HCT116 (cell line): ENCODE measurements at regions not wholly inside any gene's neighbourhood (a gene's known extent, or its start where the extent isn't known, plus 50 kb on each side); places are given as distances from the start of the nearest gene placed in this dataset.

ENCODE experiments used
- ATAC-seq: fragments of 200-7000 bp; cut with Tn5 transposase; 2 replicates; pipeline ENCODE4 v1.9.1; 2020; ENCODE audit warnings: mild to moderate bottlenecking, moderate library complexity
- BruUV-seq: library from RNA; stranded (reverse); fragments of 400-500 nt; replicated peaks from 2 replicates; lab custom pipeline; 2021; lab: Mats Ljungman, UMichigan
- CTCF ChIA-PET: fragments of 300-600 bp; sonication (Branson Sonifier 250); formaldehyde crosslinking; loops from one replicate; lab custom pipeline; 2021; ENCODE audit warnings: antibody characterized with exemption; lab: Charles Lee
- POLR2A ChIA-PET: fragments of 300-600, 350-600 bp; sonication (Branson Sonifier 250); formaldehyde crosslinking; loops from one replicate; lab custom pipeline; 2021; ENCODE audit warnings: antibody characterized with exemption; lab: Charles Lee
- RAD21 ChIA-PET, 2 experiments: fragments of 300-600 bp; sonication (Branson Sonifier 250); formaldehyde crosslinking; loops; one replicate each; lab custom pipeline; 2023; ENCODE audit warnings: low total read pairs in 2 of 2; ENCODE audit not compliant: uncharacterized antibody in 2 of 2, unreplicated experiment in 2 of 2, low non-redundant PET in 1 of 2; lab: Charles Lee
- DNase-seq: peaks from one replicate; pipeline ENCODE4 v3.0.0-alpha.2; 2010; ENCODE audit warnings: low read depth, low spot score
- H2AFZ ChIP-seq: fragments of 200-600 bp; shearing (Covaris generic), sonication (generic); 2 replicates; pipeline ENCODE4 v1.6.1; 2017; ENCODE audit warnings: low read depth, mixed run types, mixed read lengths, antibody characterized with exemption, low read length; ENCODE audit not compliant: poor library complexity, severe bottlenecking
- H3K27ac ChIP-seq: 2 replicates; pipeline ENCODE4 v1.5.1; 2012; ENCODE audit warnings: low read depth, low read length
- H3K27me3 ChIP-seq: fragments of 200-600 bp; sonication (generic); 2 replicates; pipeline ENCODE4 v1.6.1; 2016; ENCODE audit warnings: mixed run types, low read length, mixed read lengths; ENCODE audit not compliant: insufficient read depth
- H3K36me3 ChIP-seq, 2 experiments: fragments of 200-500 bp in 1 of 2; fragments of 200-600 bp in 1 of 2; sonication (Bioruptor generic) in 1 of 2; sonication (generic) in 1 of 2; 2 replicates each; pipeline versions ENCODE4 v1.5.1 to v1.6.1; 2014 to 2016; ENCODE audit warnings: low read length in 2 of 2, inconsistent platforms in 1 of 2, mixed read lengths in 1 of 2, mixed run types in 1 of 2; ENCODE audit not compliant: insufficient read depth in 2 of 2, control insufficient read depth in 1 of 2
- H3K4me1 ChIP-seq, 2 experiments: fragments of 200-600 bp in 1 of 2; sonication (generic) in 1 of 2; 2 replicates each; pipeline versions ENCODE4 v1.5.1 to v1.6.1; 2012 to 2017; ENCODE audit warnings: low read length in 2 of 2, inconsistent platforms in 1 of 2, mild to moderate bottlenecking in 1 of 2, mixed read lengths in 1 of 2, mixed run types in 1 of 2, moderate library complexity in 1 of 2; ENCODE audit not compliant: insufficient read depth in 2 of 2, control insufficient read depth in 1 of 2
- H3K4me2 ChIP-seq: fragments of 200-600 bp; sonication (generic); 2 replicates; pipeline ENCODE4 v1.6.1; 2017; ENCODE audit warnings: mixed run types, low read length, mixed read lengths
- H3K4me3 ChIP-seq, 2 experiments: fragments of 200-600 bp in 1 of 2; sonication (generic) in 1 of 2; replicated peaks in 1 of 2; 2 replicates each; pipeline ENCODE4 v1.5.1; 2011 to 2016; ENCODE audit warnings: low read length in 2 of 2, control low read depth in 1 of 2, low read depth in 1 of 2, mild to moderate bottlenecking in 1 of 2, mixed read lengths in 1 of 2, mixed run types in 1 of 2
- H3K79me2 ChIP-seq: fragments of 200-600 bp; sonication (generic); 2 replicates; pipeline ENCODE4 v1.6.1; 2017; ENCODE audit warnings: mild to moderate bottlenecking, mixed run types, low read length, moderate library complexity, mixed read lengths; ENCODE audit not compliant: insufficient read depth
- H3K9ac ChIP-seq: fragments of 200-600 bp; sonication (generic); 2 replicates; pipeline ENCODE4 v1.6.1; 2016; ENCODE audit warnings: low read length, mixed read lengths
- H3K9me2 ChIP-seq: fragments of 200-600 bp; sonication (generic), shearing (Covaris generic); 2 replicates; pipeline ENCODE4 v1.6.1; 2017; ENCODE audit warnings: mixed run types, mild to moderate bottlenecking, moderate library complexity; ENCODE audit not compliant: insufficient read depth
- H3K9me3 ChIP-seq, 2 experiments: fragments of 200-500 bp in 1 of 2; fragments of 200-600 bp in 1 of 2; sonication (Bioruptor generic) in 1 of 2; sonication (generic) in 1 of 2; 2 replicates each; pipeline ENCODE4 v1.6.1; 2014 to 2017; ENCODE audit warnings: low read length in 2 of 2, mixed read lengths in 2 of 2, inconsistent platforms in 1 of 2, low read depth in 1 of 2, mild to moderate bottlenecking in 1 of 2, mixed run types in 1 of 2, moderate library complexity in 1 of 2; ENCODE audit not compliant: control insufficient read depth in 1 of 2, insufficient read depth in 1 of 2
- H4K20me1 ChIP-seq: fragments of 200-600 bp; sonication (generic), shearing (Covaris generic); 2 replicates; pipeline ENCODE4 v1.6.1; 2017; ENCODE audit warnings: mixed run types, mild to moderate bottlenecking, moderate library complexity; ENCODE audit not compliant: insufficient read depth
- ELF1 ChIP-seq: IDR thresholded peaks from 2 replicates; pipeline ENCODE4 v1.6.1; 2012; ENCODE audit warnings: low read depth, borderline replicate concordance
- EZH2phosphoT487 ChIP-seq: fragments of 200-600 bp; IDR thresholded peaks from 2 replicates; pipeline ENCODE4 v1.6.1; 2018; ENCODE audit warnings: antibody characterized with exemption, borderline replicate concordance
- POLR2AphosphoS5 ChIP-seq: IDR thresholded peaks from 2 replicates; pipeline ENCODE4 v1.6.1; 2011; ENCODE audit warnings: mild to moderate bottlenecking, low read depth, low read length, moderate library complexity
- ZBTB33 ChIP-seq: IDR thresholded peaks from 2 replicates; pipeline ENCODE4 v1.6.1; 2011; ENCODE audit warnings: mild to moderate bottlenecking, low read length, moderate library complexity; ENCODE audit not compliant: insufficient replicate concordance; ENCODE audit errors: extremely low read depth
- intact Hi-C: fragments of 100-400 bp; cut with micrococcal nuclease; formaldehyde crosslinking; loops from 2 replicates; pipeline ENCODE4 v1.10.0; 2022

DNA sequence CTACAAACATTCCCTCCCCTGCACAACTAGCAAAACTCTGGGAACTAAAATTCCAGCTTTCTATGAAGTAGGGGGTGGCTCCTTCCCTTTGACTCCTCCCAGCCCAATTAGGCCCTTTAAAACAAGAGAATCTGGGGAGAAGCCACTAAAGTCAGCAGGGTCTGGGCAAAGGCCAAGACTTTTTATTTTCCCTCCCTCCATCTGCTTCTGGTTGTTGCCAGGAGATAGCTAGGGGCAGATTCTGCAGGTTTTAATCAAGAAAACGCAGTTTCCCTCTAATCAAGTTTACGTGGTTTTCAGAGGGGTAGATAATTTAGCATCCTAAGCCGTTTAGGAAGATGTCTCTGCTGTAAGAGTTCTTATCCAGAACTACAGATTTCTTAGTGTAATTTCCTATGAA is 114.5 kb upstream of the CDH6 start:
- no peak overlapping the region for H3K27ac ChIP-seq
- peaks cover 5 to 19% of the 10 kb centered on the region in 2 experiments; a peak in 2 of 4 replicates for H3K9me3 ChIP-seq
- no peaks in the 10 kb centered on the region; a peak in 1 of 4 replicates for H3K36me3 ChIP-seq
- H2AFZ ChIP-seq, result no peak overlapping the region
- no peak overlapping the region for H3K4me3 ChIP-seq
- intact Hi-C loops, result no loop called here
- ChIA-PET RAD21 (no interaction called here), POLR2A (no interaction called here), CTCF (no interaction called here)
- TF ChIP-seq EZH2phosphoT487 (no peak), ELF1 (no peak)
- no TSS peak for BruUV-seq
- no peaks in the 10 kb centered on the region for H3K4me1 ChIP-seq
- no peak for ATAC-seq
- H3K9me2 ChIP-seq, result no peaks in the 10 kb centered on the region
- no peaks in the 10 kb centered on the region for H4K20me1 ChIP-seq
- H3K27me3 ChIP-seq, result no peaks in the 10 kb centered on the region
- no peak overlapping the region for H3K4me2 ChIP-seq
- H3K79me2 ChIP-seq, result no peaks in the 10 kb centered on the region
- H3K9ac ChIP-seq, result no peak overlapping the region
- DNase-seq, result no peak

GRCh38 chr5:31075981-31076380 is 117.5 kb upstream of the CDH6 start:
- no peak for ATAC-seq
- POLR2A ChIA-PET, result no interaction called here

More at GRCh38 chr5:31075981-31076380, 117.5 kb upstream of the CDH6 start:
- intact Hi-C loops, result no loop called here
- no peak for DNase-seq
- Histone ChIP-seq H4K20me1 (no peaks in the 10 kb centered on the region), H3K27me3 (no peaks in the 10 kb centered on the region), H3K27ac (no peak overlapping the region), H3K9me2 (no peaks in the 10 kb centered on the region), H3K4me2 (no peak overlapping the region), H3K9me3 (peaks cover 15 to 21% of the 10 kb centered on the region in 2 experiments; a peak in 2 of 4 replicates), H3K4me1 (no peaks in the 10 kb centered on the region), H3K36me3 (no peaks in the 10 kb centered on the region; a peak in 1 of 4 replicates), H2AFZ (no peak overlapping the region), H3K9ac (no peak overlapping the region), H3K4me3 (no peak overlapping the region), H3K79me2 (no peaks in the 10 kb centered on the region)
- ChIA-PET RAD21 (no interaction called here), CTCF (no interaction called here)
- TF ChIP-seq POLR2AphosphoS5 (no peak), EZH2phosphoT487 (no peak), ZBTB33 (no peak)
- no TSS peak for BruUV-seq
